IMR-90 (cell line): ENCODE measurements at regions not wholly inside any gene's neighbourhood (a gene's known extent, or its start where the extent isn't known, plus 50 kb on each side); places are given as distances from the start of the nearest gene placed in this dataset.

ENCODE experiments used
- ATAC-seq: fragments of 200-7000 bp; cut with Tn5 transposase; 2 replicates; pipeline ENCODE4 v1.9.1; 2020; ENCODE audit warnings: low read depth, mild to moderate bottlenecking, moderate library complexity
- BruUV-seq: library from RNA; stranded (reverse); fragments of 400-500 nt; replicated peaks from 2 replicates; lab custom pipeline; 2021; lab: Mats Ljungman, UMichigan
- CTCF ChIA-PET: fragments of 300-600 bp; formaldehyde crosslinking; extraction: SDS; loops from one replicate; lab custom pipeline; 2021; ENCODE audit warnings: antibody characterized with exemption; lab: Yijun Ruan, JAX
- POLR2A ChIA-PET: fragments of 300-600 bp; sonication (Branson Sonifier 250); formaldehyde crosslinking; loops from one replicate; lab custom pipeline; 2022; ENCODE audit warnings: antibody characterized with exemption; ENCODE audit not compliant: unreplicated experiment; lab: Charles Lee
- DNase-seq: peaks from one replicate; pipeline ENCODE4 v3.0.0; 2013
- H2AFZ ChIP-seq: replicated peaks from 2 replicates; pipeline ENCODE3; 2013; ENCODE audit warnings: low read length, mild to moderate bottlenecking; ENCODE audit not compliant: poor library complexity
- H2AK5ac ChIP-seq: 2 replicates; pipeline ENCODE4 v1.6.1; 2013; ENCODE audit warnings: low read depth, low read length, inconsistent platforms
- H2AK9ac ChIP-seq: replicated peaks from 2 replicates; pipeline ENCODE3; 2013; ENCODE audit warnings: mild to moderate bottlenecking, low read depth, low read length, moderate library complexity; ENCODE audit not compliant: poor library complexity
- H2BK120ac ChIP-seq: 2 replicates; pipeline ENCODE4 v1.6.1; 2013; ENCODE audit warnings: low read depth, low read length, inconsistent platforms
- H2BK15ac ChIP-seq: 3 replicates; pipeline ENCODE4 v1.6.1; 2013; ENCODE audit warnings: low read depth, low read length, inconsistent platforms
- H2BK20ac ChIP-seq: 2 replicates; pipeline ENCODE4 v1.6.1; 2013; ENCODE audit warnings: low read depth, mild to moderate bottlenecking, inconsistent platforms, low read length, moderate library complexity
- H2BK5ac ChIP-seq: 2 replicates; pipeline ENCODE4 v1.6.1; 2013; ENCODE audit warnings: mild to moderate bottlenecking, low read depth, low read length, inconsistent platforms; ENCODE audit not compliant: poor library complexity, severe bottlenecking
- H3K14ac ChIP-seq: replicated peaks from 2 replicates; pipeline ENCODE4 v1.6.1; 2013; ENCODE audit warnings: low read depth, low read length, inconsistent platforms
- H3K18ac ChIP-seq: 2 replicates; pipeline ENCODE4 v1.6.1; 2013; ENCODE audit warnings: low read depth, low read length, control low read depth
- H3K23ac ChIP-seq: 2 replicates; pipeline ENCODE4 v1.6.1; 2013; ENCODE audit warnings: low read depth, low read length, inconsistent platforms
- H3K27ac ChIP-seq: 2 replicates; pipeline ENCODE4 v1.5.1; 2013; ENCODE audit warnings: mild to moderate bottlenecking, control low read depth, low read length; ENCODE audit not compliant: insufficient read depth
- H3K27me3 ChIP-seq: 2 replicates; pipeline ENCODE4 v1.6.1; 2013; ENCODE audit warnings: low read length; ENCODE audit not compliant: control insufficient read depth, insufficient read depth
- H3K36me3 ChIP-seq: 2 replicates; pipeline ENCODE4 v1.6.1; 2013; ENCODE audit warnings: low read length, mixed read lengths; ENCODE audit not compliant: control insufficient read depth, insufficient read depth
- H3K4ac ChIP-seq: 2 replicates; pipeline ENCODE4 v1.6.1; 2013; ENCODE audit warnings: low read depth, low read length, inconsistent platforms
- H3K4me1 ChIP-seq: 2 replicates; pipeline ENCODE4 v1.6.1; 2013; ENCODE audit warnings: low read length, mixed read lengths; ENCODE audit not compliant: control insufficient read depth, insufficient read depth
- H3K4me2 ChIP-seq: 2 replicates; pipeline ENCODE4 v1.6.1; 2013; ENCODE audit warnings: low read depth, mild to moderate bottlenecking, control low read depth, low read length, moderate library complexity
- H3K4me3 ChIP-seq: 2 replicates; pipeline ENCODE4 v1.5.1; 2013; ENCODE audit warnings: low read depth, mild to moderate bottlenecking, control low read depth, low read length, moderate library complexity; ENCODE audit not compliant: insufficient read depth
- H3K56ac ChIP-seq: 2 replicates; pipeline ENCODE4 v1.6.1; 2013; ENCODE audit warnings: low read length, inconsistent platforms; ENCODE audit not compliant: insufficient read depth; ENCODE audit errors: extremely low read depth
- H3K79me1 ChIP-seq, 2 experiments: 2 replicates each; pipeline ENCODE4 v1.6.1; 2013; ENCODE audit warnings: low read length in 2 of 2, inconsistent platforms in 1 of 2, low read depth in 1 of 2
- H3K9ac ChIP-seq: 2 replicates; pipeline ENCODE4 v1.6.1; 2013; ENCODE audit warnings: low read depth, low read length, control low read depth
- H3K9me1 ChIP-seq: 2 replicates; pipeline ENCODE4 v1.6.1; 2013; ENCODE audit warnings: low read length, inconsistent platforms; ENCODE audit not compliant: insufficient read depth
- H3K9me3 ChIP-seq: 2 replicates; pipeline ENCODE4 v1.6.1; 2013; ENCODE audit warnings: low read length; ENCODE audit not compliant: control insufficient read depth, insufficient read depth
- H4K20me1 ChIP-seq: 2 replicates; pipeline ENCODE4 v1.6.1; 2013; ENCODE audit warnings: low read length, inconsistent platforms; ENCODE audit not compliant: insufficient read depth
- H4K5ac ChIP-seq: 2 replicates; pipeline ENCODE4 v1.6.1; 2013; ENCODE audit warnings: mild to moderate bottlenecking, low read depth, low read length, control low read depth
- H4K8ac ChIP-seq, 2 experiments: 2 replicates each; pipeline ENCODE4 v1.6.1; 2013; ENCODE audit warnings: low read depth in 2 of 2, low read length in 2 of 2, control low read depth in 1 of 2, inconsistent platforms in 1 of 2
- H4K91ac ChIP-seq: 2 replicates; pipeline ENCODE4 v1.6.1; 2013; ENCODE audit warnings: low read depth, low read length, inconsistent platforms; ENCODE audit not compliant: insufficient read depth
- BHLHE40 ChIP-seq: fragments of 150-350 bp; IDR thresholded peaks from 2 replicates; pipeline ENCODE4 v1.6.1; 2016; ENCODE audit warnings: mild to moderate bottlenecking, low read depth, low read length
- CEBPB ChIP-seq: IDR thresholded peaks from 2 replicates; pipeline ENCODE4 v1.6.1; 2012; ENCODE audit warnings: low read depth, low read length, improper control_type of control experiment
- FOS ChIP-seq: fragments of 150-350 bp; IDR thresholded peaks from 2 replicates; pipeline ENCODE4 v1.6.1; 2016; ENCODE audit warnings: low read depth, low read length
- MAZ ChIP-seq: IDR thresholded peaks from 2 replicates; pipeline ENCODE4 v1.6.1; 2012; ENCODE audit warnings: low read depth, mild to moderate bottlenecking, low read length, improper control_type of control experiment, moderate library complexity, borderline replicate concordance
- MXI1 ChIP-seq: IDR thresholded peaks from 2 replicates; pipeline ENCODE4 v1.6.1; 2012; ENCODE audit warnings: low read depth, mild to moderate bottlenecking, low read length, moderate library complexity, borderline replicate concordance
- NFE2L2 ChIP-seq: fragments of 150-350 bp; IDR thresholded peaks from 2 replicates; pipeline ENCODE4 v1.6.1; 2016; ENCODE audit warnings: low read depth, mild to moderate bottlenecking, low read length
- POLR2A ChIP-seq: IDR thresholded peaks from 2 replicates; pipeline ENCODE4 v1.6.1; 2012; ENCODE audit warnings: mild to moderate bottlenecking, low read depth, low read length
- RAD21 ChIP-seq: IDR thresholded peaks from 2 replicates; pipeline ENCODE4 v1.6.1; 2012; ENCODE audit warnings: low read length, improper control_type of control experiment
- RCOR1 ChIP-seq: IDR thresholded peaks from 2 replicates; pipeline ENCODE4 v1.6.1; 2012; ENCODE audit warnings: mild to moderate bottlenecking, low read length, improper control_type of control experiment; ENCODE audit not compliant: insufficient replicate concordance
- RFX5 ChIP-seq: IDR thresholded peaks from 2 replicates; pipeline ENCODE4 v1.8.0; 2012; ENCODE audit warnings: low read depth, mild to moderate bottlenecking, low read length, moderate library complexity
- SMC3 ChIP-seq: fragments of 150-350 bp; IDR thresholded peaks from 2 replicates; pipeline ENCODE4 v1.6.1; 2016; ENCODE audit warnings: low read depth, mild to moderate bottlenecking, antibody characterized with exemption, low read length, moderate library complexity
- WGBS, 2 experiments: methylation state at CpG; one replicate each; pipeline versions ENCODE4 v1.1.5 to v1.1.7; 2013; ENCODE audit warnings: missing lambda C conversion rate in 2 of 2; ENCODE audit not compliant: insufficient read length in 1 of 2; ENCODE audit errors: extremely low coverage in 2 of 2; 5-methylcytosine and 5-hydroxymethylcytosine counted together
- dilution Hi-C: fragments of 300-500 bp; cut with HindIII; formaldehyde crosslinking; loops from one replicate; pipeline ENCODE4 v1.14.3; 2018; ENCODE audit warnings: low sequenced_read_pairs; ENCODE audit not compliant: unreplicated experiment
- in situ Hi-C: fragments of 300-500 bp; cut with MboI; formaldehyde crosslinking; loops from 3 replicates; pipeline ENCODE4 v1.14.3; 2019; ENCODE audit warnings: low sequenced_read_pairs, inconsistent platforms, mixed read lengths
- intact Hi-C: fragments of 100-400 bp; cut with micrococcal nuclease; formaldehyde crosslinking; loops from 2 replicates; pipeline ENCODE4 v1.10.0; 2022
- TF ChIP-seq, protein P1 (sequence below): conservative IDR thresholded peaks from 2 replicates; pipeline ENCODE4 v1.5.1; 2012; ENCODE audit warnings: mild to moderate bottlenecking, low read depth, low read length, improper control_type of control experiment
- TF ChIP-seq, protein P2 (sequence below): fragments of 150-350 bp; IDR thresholded peaks from 2 replicates; pipeline ENCODE4 v1.6.1; 2017; ENCODE audit warnings: mild to moderate bottlenecking, antibody characterized with exemption, low read length, low read depth

DNA sequence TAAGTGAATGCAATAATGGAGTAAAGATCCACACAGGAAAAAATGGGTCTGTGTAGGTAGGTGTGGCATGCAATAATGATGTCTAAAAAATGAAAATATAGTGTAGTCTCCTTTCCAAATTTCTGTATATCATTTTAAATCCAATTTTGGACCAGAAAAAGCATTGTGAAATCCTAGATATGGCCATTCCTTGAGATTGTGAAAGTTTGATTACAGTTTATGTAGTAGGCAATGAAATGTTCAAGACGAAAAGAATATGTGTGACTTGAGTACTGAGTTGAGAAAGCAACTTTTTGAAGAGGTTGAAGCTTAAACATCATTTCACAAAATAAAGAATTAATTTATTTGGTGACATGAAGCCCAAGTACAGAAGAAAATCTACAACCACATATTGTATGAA, 698.7 kb downstream of the EPHA3 start:
- intact Hi-C loops: no loop called here
- no peak overlapping the region for H3K4ac ChIP-seq
- H2BK5ac ChIP-seq: no peak overlapping the region
- no peak overlapping the region for H3K4me2 ChIP-seq
- no peaks in the 10 kb centered on the region for H3K9me1 ChIP-seq
- H3K27me3 ChIP-seq: no peaks in the 10 kb centered on the region
- dilution Hi-C loops: no loop called here
- ChIA-PET POLR2A (no interaction called here), CTCF (no interaction called here)
- no peak overlapping the region for H3K4me3 ChIP-seq
- no peak overlapping the region for H2AK9ac ChIP-seq
- no peaks in the 10 kb centered on the region for H3K4me1 ChIP-seq
- no peak overlapping the region for H3K27ac ChIP-seq
- H2AFZ ChIP-seq: no peak overlapping the region
- ATAC-seq (no peak), DNase-seq (no peak)
- H3K23ac ChIP-seq: no peak overlapping the region
- H3K56ac ChIP-seq: no peak overlapping the region
- no peak overlapping the region for H3K18ac ChIP-seq
- H3K14ac ChIP-seq: no peak overlapping the region
- no peak overlapping the region for H3K9ac ChIP-seq
- no peaks in the 10 kb centered on the region for H4K20me1 ChIP-seq
- H4K8ac ChIP-seq: no peak overlapping the region
- TF ChIP-seq RAD21 (no peak), RFX5 (no peak), FOS (no peak), MAZ (no peak), CEBPB (no peak), NFE2L2 (no peak), BHLHE40 (no peak), SMC3 (no peak), MXI1 (no peak), RCOR1 (no peak), POLR2A (no peak)
- TF ChIP-seq, protein P1, sequence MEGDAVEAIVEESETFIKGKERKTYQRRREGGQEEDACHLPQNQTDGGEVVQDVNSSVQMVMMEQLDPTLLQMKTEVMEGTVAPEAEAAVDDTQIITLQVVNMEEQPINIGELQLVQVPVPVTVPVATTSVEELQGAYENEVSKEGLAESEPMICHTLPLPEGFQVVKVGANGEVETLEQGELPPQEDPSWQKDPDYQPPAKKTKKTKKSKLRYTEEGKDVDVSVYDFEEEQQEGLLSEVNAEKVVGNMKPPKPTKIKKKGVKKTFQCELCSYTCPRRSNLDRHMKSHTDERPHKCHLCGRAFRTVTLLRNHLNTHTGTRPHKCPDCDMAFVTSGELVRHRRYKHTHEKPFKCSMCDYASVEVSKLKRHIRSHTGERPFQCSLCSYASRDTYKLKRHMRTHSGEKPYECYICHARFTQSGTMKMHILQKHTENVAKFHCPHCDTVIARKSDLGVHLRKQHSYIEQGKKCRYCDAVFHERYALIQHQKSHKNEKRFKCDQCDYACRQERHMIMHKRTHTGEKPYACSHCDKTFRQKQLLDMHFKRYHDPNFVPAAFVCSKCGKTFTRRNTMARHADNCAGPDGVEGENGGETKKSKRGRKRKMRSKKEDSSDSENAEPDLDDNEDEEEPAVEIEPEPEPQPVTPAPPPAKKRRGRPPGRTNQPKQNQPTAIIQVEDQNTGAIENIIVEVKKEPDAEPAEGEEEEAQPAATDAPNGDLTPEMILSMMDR: no peak
- TF ChIP-seq, protein P2, sequence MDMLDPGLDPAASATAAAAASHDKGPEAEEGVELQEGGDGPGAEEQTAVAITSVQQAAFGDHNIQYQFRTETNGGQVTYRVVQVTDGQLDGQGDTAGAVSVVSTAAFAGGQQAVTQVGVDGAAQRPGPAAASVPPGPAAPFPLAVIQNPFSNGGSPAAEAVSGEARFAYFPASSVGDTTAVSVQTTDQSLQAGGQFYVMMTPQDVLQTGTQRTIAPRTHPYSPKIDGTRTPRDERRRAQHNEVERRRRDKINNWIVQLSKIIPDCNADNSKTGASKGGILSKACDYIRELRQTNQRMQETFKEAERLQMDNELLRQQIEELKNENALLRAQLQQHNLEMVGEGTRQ: no peak
- no peak overlapping the region for H2BK20ac ChIP-seq
- H3K79me1 ChIP-seq: no peaks in the 10 kb centered on the region
- no peak overlapping the region for H2BK15ac ChIP-seq
- no peak overlapping the region for H2AK5ac ChIP-seq
- H3K9me3 ChIP-seq: no peaks in the 10 kb centered on the region
- BruUV-seq: no TSS peak
- no CpG with 5 or more reads among the region's 1 CpG for whole genome bisulfite sequencing, 2 experiments
- no peaks in the 10 kb centered on the region for H3K36me3 ChIP-seq
- no peak overlapping the region for H4K91ac ChIP-seq
- no peak overlapping the region for H4K5ac ChIP-seq
- in situ Hi-C loops: no loop called here
- H2BK120ac ChIP-seq: no peak overlapping the region
